ENCODE measurements at regions not wholly inside any gene's neighbourhood (a gene's known extent, or its start where the extent isn't known, plus 50 kb on each side); places are given as distances from the start of the nearest gene placed in this dataset.

DNA sequence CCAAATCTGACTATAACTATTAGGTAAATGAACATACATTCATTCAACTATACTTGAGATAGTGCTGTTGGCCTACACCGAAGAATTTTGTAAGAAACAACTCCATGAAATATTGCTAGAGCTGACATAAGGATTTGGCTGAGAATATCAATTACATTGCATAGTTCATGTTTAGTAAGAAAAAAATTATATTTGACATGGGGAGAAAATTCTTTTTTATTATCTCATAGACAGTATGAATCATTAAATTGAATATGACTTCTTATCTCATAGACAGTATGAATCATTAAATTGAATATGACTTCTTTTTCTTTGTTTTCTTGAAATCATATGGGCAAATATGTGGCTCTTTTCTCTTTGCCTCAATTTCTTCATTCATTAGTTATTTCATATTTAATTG lies 212.3 kb upstream of the HSF2 start:
- POLR2A ChIA-PET, result no interaction called here

DNA sequence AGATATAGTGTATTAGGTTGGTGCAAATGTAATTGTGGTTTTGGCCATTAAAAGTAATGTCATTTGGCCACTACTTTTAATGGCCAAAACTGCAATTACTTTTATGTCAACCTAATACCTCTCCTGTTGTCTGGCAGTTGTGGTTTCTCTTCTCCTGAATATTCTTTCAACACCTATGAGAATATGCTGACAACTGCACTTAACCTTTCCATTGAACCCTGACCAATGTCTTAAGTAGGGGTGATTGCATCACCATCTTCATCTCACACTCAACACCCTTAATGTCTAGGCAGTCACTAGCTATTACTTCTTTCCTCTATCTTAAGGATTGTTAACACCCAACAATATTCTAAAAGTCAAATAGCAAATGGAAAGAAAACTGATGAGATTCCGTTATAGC lies 200.5 kb upstream of the HSF2 start:
- TF ChIP-seq, protein P1, sequence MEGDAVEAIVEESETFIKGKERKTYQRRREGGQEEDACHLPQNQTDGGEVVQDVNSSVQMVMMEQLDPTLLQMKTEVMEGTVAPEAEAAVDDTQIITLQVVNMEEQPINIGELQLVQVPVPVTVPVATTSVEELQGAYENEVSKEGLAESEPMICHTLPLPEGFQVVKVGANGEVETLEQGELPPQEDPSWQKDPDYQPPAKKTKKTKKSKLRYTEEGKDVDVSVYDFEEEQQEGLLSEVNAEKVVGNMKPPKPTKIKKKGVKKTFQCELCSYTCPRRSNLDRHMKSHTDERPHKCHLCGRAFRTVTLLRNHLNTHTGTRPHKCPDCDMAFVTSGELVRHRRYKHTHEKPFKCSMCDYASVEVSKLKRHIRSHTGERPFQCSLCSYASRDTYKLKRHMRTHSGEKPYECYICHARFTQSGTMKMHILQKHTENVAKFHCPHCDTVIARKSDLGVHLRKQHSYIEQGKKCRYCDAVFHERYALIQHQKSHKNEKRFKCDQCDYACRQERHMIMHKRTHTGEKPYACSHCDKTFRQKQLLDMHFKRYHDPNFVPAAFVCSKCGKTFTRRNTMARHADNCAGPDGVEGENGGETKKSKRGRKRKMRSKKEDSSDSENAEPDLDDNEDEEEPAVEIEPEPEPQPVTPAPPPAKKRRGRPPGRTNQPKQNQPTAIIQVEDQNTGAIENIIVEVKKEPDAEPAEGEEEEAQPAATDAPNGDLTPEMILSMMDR (IDR thresholded peaks at IDR 0.05), result no peak
- no peak for TF ChIP-seq POLR2AphosphoS5 (IDR thresholded peaks at IDR 0.05; ENCODE audit: low read depth, low read length)
- TF ChIP-seq SIN3A (IDR thresholded peaks at IDR 0.05; ENCODE audit: borderline replicate concordance, insufficient read depth, low read depth, low read length), result no peak
- TF ChIP-seq, protein P2, sequence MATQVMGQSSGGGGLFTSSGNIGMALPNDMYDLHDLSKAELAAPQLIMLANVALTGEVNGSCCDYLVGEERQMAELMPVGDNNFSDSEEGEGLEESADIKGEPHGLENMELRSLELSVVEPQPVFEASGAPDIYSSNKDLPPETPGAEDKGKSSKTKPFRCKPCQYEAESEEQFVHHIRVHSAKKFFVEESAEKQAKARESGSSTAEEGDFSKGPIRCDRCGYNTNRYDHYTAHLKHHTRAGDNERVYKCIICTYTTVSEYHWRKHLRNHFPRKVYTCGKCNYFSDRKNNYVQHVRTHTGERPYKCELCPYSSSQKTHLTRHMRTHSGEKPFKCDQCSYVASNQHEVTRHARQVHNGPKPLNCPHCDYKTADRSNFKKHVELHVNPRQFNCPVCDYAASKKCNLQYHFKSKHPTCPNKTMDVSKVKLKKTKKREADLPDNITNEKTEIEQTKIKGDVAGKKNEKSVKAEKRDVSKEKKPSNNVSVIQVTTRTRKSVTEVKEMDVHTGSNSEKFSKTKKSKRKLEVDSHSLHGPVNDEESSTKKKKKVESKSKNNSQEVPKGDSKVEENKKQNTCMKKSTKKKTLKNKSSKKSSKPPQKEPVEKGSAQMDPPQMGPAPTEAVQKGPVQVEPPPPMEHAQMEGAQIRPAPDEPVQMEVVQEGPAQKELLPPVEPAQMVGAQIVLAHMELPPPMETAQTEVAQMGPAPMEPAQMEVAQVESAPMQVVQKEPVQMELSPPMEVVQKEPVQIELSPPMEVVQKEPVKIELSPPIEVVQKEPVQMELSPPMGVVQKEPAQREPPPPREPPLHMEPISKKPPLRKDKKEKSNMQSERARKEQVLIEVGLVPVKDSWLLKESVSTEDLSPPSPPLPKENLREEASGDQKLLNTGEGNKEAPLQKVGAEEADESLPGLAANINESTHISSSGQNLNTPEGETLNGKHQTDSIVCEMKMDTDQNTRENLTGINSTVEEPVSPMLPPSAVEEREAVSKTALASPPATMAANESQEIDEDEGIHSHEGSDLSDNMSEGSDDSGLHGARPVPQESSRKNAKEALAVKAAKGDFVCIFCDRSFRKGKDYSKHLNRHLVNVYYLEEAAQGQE (IDR thresholded peaks at IDR 0.05; ENCODE audit: insufficient read depth in 1 of 2, low read depth in 2 of 2, low read length in 1 of 2), result no peak
- no peak for TF ChIP-seq TCF7L2 (IDR thresholded peaks at IDR 0.05; ENCODE audit: low read depth, low read length)
- BruUV-seq (replicated peaks), result no TSS peak
- in situ Hi-C loops (cut with HindIII; ENCODE audit: low pct_unique_long_range_greater_than_20kb, low sequenced_read_pairs), result no loop called here

More for the DNA sequence above, 212.3 kb upstream of the HSF2 start:
- no peaks in the 10 kb centered on the region for H3K4me1 ChIP-seq (ENCODE audit: control insufficient read depth, insufficient read depth, low read length)
- DNase-seq (ENCODE audit: low read depth, low spot score) (no peak), ATAC-seq (no peak)
- CTCF ChIA-PET, result no interaction called here
- no peaks in the 10 kb centered on the region for H3K27me3 ChIP-seq (ENCODE audit: control insufficient read depth, insufficient read depth, low read length)
- H3K9me3 ChIP-seq (ENCODE audit: control insufficient read depth, insufficient read depth, low read depth, low read length), result no peaks in the 10 kb centered on the region
- no peak overlapping the region for H3K4me3 ChIP-seq (ENCODE audit: low read depth in 2 of 2, low read length in 2 of 2)
- intact Hi-C loops (cut with micrococcal nuclease; ENCODE audit: unreplicated experiment), result no loop called here
- no peak overlapping the region for H3K27ac ChIP-seq (ENCODE audit: low read length)
- in situ Hi-C loops (cut with HindIII; ENCODE audit: low pct_unique_long_range_greater_than_20kb, low sequenced_read_pairs), result no loop called here
- no TSS peak for BruUV-seq (replicated peaks)
- H3K36me3 ChIP-seq (ENCODE audit: control insufficient read depth, insufficient read depth, low read length), result no peaks in the 10 kb centered on the region; the same call in 1 of the 2 replicates
- no peak for TF ChIP-seq POLR2AphosphoS5 (IDR thresholded peaks at IDR 0.05; ENCODE audit: low read depth, low read length)
- TF ChIP-seq, protein P1 (IDR thresholded peaks at IDR 0.05), result no peak
- no peak for TF ChIP-seq TCF7L2 (IDR thresholded peaks at IDR 0.05; ENCODE audit: low read depth, low read length)

More for the DNA sequence above, 200.5 kb upstream of the HSF2 start:
- Histone ChIP-seq H3K4me3 (ENCODE audit: low read depth in 2 of 2, low read length in 2 of 2) (no peak overlapping the region), H3K9me3 (ENCODE audit: control insufficient read depth, insufficient read depth, low read depth, low read length) (no peaks in the 10 kb centered on the region), H3K27me3 (ENCODE audit: control insufficient read depth, insufficient read depth, low read length) (no peaks in the 10 kb centered on the region), H3K27ac (ENCODE audit: low read length) (no peak overlapping the region), H3K4me1 (ENCODE audit: control insufficient read depth, insufficient read depth, low read length) (no peaks in the 10 kb centered on the region), H3K36me3 (ENCODE audit: control insufficient read depth, insufficient read depth, low read length) (no peaks in the 10 kb centered on the region)
- ChIA-PET POLR2A (no interaction called here), CTCF (no interaction called here)
- ATAC-seq, result no peak
- intact Hi-C loops (cut with micrococcal nuclease; ENCODE audit: unreplicated experiment), result no loop called here
- no peak for DNase-seq (ENCODE audit: low read depth, low spot score)

Measured in Panc1 (cell line).